RWPE1 (cell line): ENCODE measurements at regions not wholly inside any gene's neighbourhood (a gene's known extent, or its start where the extent isn't known, plus 50 kb on each side); places are given as distances from the start of the nearest gene placed in this dataset.
"Not testable (repeated sequence)": the region's sequence is repeated elsewhere in the genome, so short reads cannot be mapped to it uniquely, and the experiment has no call there.

Experiments
- CTCF ChIA-PET: fragments of 350-600 bp; sonication (Branson Sonifier 250); formaldehyde crosslinking; extraction: SDS; loops from one replicate; lab custom pipeline; 2021; lab: Yijun Ruan, JAX
- POLR2A ChIA-PET: fragments of 400-600 bp; formaldehyde crosslinking; extraction: SDS; loops from one replicate; lab custom pipeline; 2020; ENCODE audit warnings: antibody characterized with exemption; ENCODE audit not compliant: low non-redundant PET; lab: Yijun Ruan, JAX
- DNase-seq: peaks from one replicate; pipeline ENCODE4 v3.0.0; 2012; ENCODE audit warnings: low spot score
- H3K27ac ChIP-seq: fragments of 450-650 bp; 2 replicates; pipeline ENCODE4 v1.5.1; 2017
- TF ChIP-seq, protein P1 (sequence below): fragments of 450-650 bp; conservative IDR thresholded peaks from 2 replicates; pipeline ENCODE4 v1.5.1; 2017; ENCODE audit warnings: low read depth, mild to moderate bottlenecking

DNA sequence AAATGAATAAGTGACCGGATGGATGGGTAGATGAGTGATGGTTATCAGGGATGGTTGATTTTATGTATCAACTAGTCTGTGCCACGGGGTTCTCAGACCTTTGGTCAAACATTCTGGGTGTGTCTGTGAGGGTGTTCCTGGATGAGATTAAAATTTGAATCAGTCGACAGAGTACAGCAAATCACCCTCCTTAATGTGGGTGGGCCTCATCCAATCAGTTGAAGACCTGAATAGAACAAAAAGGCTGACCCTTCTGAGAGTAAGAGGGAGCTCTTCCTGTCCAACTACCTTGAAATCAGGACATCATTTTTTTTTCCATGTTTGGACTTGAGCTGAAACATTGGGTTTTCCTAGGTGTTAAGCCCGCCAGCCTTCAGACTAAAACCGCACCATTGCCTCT is 136.4 kb upstream of the ATXN1 start:
- H3K27ac ChIP-seq, result no peak overlapping the region
- TF ChIP-seq, protein P1, sequence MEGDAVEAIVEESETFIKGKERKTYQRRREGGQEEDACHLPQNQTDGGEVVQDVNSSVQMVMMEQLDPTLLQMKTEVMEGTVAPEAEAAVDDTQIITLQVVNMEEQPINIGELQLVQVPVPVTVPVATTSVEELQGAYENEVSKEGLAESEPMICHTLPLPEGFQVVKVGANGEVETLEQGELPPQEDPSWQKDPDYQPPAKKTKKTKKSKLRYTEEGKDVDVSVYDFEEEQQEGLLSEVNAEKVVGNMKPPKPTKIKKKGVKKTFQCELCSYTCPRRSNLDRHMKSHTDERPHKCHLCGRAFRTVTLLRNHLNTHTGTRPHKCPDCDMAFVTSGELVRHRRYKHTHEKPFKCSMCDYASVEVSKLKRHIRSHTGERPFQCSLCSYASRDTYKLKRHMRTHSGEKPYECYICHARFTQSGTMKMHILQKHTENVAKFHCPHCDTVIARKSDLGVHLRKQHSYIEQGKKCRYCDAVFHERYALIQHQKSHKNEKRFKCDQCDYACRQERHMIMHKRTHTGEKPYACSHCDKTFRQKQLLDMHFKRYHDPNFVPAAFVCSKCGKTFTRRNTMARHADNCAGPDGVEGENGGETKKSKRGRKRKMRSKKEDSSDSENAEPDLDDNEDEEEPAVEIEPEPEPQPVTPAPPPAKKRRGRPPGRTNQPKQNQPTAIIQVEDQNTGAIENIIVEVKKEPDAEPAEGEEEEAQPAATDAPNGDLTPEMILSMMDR, result no peak
- DNase-seq, result no peak
- ChIA-PET POLR2A (no interaction called here), CTCF (no interaction called here)

DNA sequence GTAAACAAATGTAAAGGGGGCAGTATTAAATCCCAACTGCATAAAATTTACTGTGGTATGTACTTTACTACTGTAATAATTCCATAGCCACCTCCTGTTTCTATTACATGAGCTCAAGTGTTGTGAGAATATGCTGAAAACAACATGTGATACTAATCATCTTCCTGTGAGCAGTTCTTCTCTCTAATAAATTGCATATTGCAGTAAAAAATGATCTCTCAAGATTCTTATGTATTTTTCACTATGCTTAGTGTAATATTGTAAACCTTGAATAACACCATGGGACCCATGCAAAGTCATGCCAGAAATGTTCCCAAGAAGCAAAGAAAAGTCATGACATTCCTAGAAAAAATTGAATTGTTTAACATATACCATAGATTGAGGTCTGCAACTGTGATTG is 133.0 kb upstream of the ATXN1 start:
- H3K27ac ChIP-seq, result no peak overlapping the region
- TF ChIP-seq, protein P1, result no peak
- POLR2A ChIA-PET, result no interaction called here
- CTCF ChIA-PET, result interaction anchor here (0.6 kb wide), 1 partner anchor 131 kb away, joined by 5 read pairs; no protein-coding TSS in a partner anchor
- no peak for DNase-seq

DNA sequence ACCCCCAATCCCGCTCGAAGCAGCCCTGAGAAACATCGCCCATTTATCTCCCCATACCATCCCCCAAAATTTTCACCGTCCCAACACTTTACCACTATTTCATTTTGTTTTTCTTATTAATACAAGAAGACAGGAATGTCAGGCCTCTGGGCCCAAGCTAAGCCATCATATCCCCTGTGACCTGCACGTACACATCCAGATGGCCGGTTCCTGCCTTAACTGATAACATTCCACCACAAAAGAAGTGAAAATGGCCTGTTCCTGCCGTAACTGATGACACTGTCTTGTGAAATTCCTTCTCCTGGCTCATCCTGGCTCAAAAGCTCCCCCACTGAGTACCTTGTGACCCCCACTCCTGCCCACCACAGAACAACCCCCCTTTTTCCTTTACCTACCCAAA is 129.8 kb upstream of the ATXN1 start:
- H3K27ac ChIP-seq, DNase-seq, CTCF ChIA-PET, POLR2A ChIA-PET: not testable (repeated sequence)

DNA sequence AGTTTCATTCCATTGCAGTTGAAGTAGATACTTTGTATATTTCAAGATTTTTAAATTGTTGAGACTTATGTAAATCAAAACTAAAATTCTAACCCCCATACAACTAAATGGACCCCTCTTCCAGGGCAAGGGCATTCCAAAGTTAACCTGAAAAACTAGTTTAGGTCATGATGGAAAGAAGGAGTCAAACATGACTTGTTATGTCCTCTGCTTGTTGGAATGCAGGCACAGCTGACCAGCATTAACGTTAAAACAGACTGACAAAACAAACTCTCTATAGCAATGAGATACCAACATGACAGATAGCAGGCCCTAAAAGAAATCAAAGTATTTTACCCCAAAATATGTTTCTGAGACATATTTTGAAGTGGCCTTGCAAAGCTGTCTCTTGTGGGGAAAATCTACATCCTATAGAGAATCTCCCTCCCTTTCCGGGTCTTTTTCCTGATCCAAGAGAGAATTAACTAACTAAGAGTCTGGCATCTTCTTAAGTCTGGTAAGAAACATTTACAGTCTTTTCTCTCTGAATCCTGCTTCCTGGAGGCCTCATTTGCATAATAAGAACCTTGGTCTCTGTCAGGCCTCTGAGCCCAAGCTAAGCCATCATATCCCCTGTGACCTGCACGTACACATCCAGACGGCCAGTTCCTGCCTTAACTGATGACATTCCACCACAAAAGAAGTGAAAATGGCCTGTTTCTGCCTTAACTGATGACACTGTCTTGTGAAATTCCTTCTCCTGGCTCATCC is 124.3 kb upstream of the ATXN1 start:
- CTCF ChIA-PET, result interaction anchor here (0.6 kb wide), 1 partner anchor 847 kb away, joined by 5 read pairs; no protein-coding TSS in a partner anchor

DNA sequence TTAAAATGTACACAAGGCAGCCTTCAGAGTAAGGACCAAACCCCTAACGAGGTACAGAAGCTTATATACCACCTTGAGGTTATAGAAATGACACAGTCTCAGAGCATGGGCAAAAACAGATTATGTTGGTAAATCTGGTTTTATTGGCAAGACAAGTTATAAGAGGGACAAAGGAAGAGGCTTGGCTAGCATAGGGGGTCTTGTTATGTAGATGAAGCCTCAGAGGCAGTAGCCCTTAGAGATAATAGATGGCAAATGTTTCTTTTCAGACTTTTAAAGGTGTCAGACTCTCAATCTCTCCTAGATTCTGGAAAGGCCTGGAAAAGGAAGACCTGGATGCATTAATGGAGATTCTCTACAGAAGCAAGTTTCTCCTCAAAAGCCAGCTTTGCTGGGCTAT is 123.3 kb upstream of the ATXN1 start:
- ChIA-PET POLR2A (no interaction called here), CTCF (interaction anchor here (0.5 kb wide), 1 partner anchor 112 kb away, joined by 3 read pairs; no protein-coding TSS in a partner anchor)
- H3K27ac ChIP-seq, result no peak overlapping the region
- TF ChIP-seq, protein P1, result no peak
- no peak for DNase-seq

More for the DNA sequence above, 124.3 kb upstream of the ATXN1 start:
- POLR2A ChIA-PET, result no interaction called here
- TF ChIP-seq, protein P1, result no peak
- DNase-seq, result no peak
- no peak overlapping the region for H3K27ac ChIP-seq

DNA sequence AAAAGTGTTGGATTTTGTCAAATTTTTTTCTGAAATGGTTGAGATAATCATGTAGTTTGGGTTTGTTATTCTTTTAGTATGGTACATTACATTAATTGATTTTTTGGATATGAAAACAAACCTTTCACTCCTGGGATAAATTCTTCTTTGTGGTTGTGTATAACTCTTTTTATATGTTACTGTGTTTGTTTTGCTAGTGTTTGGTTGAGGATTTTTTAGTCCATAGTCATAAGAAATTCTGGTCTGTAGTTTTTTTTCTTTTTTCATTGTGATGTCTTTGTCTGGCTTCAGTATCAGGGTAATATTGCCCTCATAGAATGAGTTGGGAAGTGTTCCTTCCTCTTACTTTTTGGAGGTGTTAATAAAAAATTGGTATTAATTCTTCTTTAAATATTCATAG is 122.2 kb upstream of the ATXN1 start:
- DNase-seq, result no peak
- CTCF ChIA-PET, result no interaction called here
- TF ChIP-seq, protein P1, result no peak
- no peak overlapping the region for H3K27ac ChIP-seq
- POLR2A ChIA-PET, result no interaction called here

DNA sequence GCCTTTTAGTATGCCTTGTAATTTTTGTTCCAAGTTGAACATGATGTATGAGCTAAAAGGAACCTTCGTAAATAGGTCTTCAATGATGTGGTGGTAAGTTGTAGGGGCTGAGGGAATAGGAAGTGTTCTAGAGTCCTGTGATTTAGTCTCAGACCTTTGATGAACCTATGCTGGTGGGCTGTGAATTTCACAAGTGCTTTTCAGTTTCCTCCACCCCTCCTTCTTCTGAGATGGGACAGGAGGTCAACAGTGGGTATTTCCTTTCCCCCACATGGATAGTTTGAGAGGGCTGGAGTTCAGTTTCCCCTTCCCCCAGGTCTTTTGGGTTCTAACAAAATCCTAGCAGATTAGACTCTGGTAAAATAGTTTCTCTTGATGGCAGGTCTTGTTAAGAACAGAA is 121.0 kb upstream of the ATXN1 start:
- TF ChIP-seq, protein P1, result no peak
- no peak for DNase-seq
- CTCF ChIA-PET, result no interaction called here
- POLR2A ChIA-PET, result no interaction called here
- H3K27ac ChIP-seq, result no peak overlapping the region

DNA sequence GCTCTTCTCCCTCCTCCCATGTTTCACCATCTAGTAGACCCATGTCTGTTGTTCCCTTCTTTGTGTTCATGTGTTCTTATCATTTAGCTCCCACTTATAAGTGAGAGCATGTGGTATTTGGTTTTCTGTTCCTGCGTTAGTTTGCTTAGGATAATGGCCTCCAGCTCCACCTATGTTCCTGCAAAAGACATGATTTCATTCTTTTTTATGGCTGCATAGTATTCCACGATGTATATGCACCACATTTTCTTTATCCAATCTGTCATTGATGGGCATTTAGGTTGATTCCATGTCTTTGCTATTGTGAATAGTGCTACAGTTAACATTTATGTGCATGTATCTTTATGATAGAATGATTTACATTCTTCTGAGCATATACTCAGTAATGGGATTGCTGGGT is 115.6 kb upstream of the ATXN1 start:
- POLR2A ChIA-PET, H3K27ac ChIP-seq, DNase-seq: not testable (repeated sequence)
- CTCF ChIA-PET, result interaction anchor here (0.6 to 0.8 kb wide), 2 partner anchors 25 to 528 kb away, joined by 3 to 4 read pairs; no protein-coding TSS in a partner anchor
